Glomerular visceral epithelial cell (primary cell): ENCODE measurements at regions not wholly inside any gene's neighbourhood (a gene's known extent, or its start where the extent isn't known, plus 50 kb on each side); places are given as distances from the start of the nearest gene placed in this dataset.

ENCODE experiments used
- DNase-seq: peaks from one replicate; pipeline ENCODE4 v3.0.0-alpha.2; 2016; ENCODE audit errors: extremely low spot score

DNA sequence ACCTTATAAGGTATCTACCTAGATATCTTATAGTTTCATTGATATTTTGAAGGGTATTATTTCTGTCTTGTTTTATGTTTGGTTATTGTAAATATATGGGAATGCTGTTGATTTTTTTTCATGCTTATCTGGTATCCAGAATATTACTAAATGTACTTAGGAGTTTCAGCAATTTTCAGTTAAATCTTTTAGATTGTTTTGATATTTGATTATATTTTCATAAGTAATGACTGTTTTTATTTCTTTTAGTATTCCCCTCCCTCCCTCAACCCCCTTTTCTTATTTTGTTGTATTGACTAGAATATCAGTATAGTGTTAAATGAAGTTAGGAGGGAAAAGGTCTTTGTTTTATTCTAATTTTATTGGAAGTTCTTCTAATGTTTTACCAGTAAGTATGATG is 344.4 kb upstream of the PROX1 start:
- DNase-seq = no peak

DNA sequence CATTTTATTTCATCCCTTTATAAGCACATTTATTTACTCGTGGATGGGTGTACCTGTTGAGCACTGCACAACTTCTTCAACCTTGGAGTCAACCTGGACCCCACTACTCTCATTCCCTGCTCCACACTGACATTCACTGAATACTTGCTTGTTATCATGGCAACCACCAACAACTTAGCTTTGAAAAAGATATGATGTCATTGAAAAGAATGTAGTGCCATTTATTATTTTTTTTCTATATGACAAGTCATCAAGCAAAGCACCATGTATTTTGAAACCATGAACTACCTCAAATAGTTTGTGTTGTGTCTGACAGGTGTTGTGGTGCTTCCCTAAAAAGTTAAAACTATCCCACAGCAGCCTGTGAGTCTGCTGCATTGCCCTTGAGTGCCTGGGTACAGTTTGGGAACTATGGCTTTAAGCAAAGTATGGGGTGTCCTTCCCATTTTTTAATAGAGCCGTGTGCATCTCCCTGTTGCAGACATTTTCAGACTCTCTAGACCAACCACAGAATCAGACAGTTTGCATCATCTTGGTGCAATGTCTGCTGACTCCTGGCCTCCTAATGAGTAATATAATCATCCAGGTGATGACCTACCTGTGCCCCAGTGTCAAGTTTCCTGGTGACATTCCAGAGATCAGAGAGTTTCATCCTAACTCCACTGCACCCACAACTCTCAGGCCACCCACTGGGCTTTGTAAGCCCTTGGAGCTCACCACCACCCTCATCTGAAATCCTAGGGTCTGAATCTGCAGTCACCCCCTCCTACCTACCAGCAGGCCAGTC is 339.7 kb upstream of the PROX1 start:
- no peak for DNase-seq

DNA sequence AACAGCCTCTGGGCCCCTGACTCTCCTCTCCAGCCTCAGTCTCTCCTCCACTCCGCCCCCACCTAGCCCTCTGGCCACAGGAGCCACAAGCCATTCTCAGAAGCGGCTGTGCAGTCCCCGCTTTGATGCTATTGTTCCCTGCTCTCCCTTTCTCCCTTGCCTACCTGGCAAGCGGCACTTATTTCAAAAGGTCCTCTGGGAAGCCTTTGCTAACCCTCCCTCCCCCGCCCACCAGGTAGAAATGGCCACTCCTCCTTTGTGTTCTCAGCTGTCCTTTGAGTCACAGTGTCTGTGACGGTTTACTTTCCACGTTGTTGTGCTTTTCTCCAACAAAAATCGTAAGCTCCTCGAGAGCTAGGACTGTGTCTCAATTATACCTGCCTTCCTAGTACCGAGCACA is 338.4 kb upstream of the PROX1 start:
- DNase-seq = no peak

DNA sequence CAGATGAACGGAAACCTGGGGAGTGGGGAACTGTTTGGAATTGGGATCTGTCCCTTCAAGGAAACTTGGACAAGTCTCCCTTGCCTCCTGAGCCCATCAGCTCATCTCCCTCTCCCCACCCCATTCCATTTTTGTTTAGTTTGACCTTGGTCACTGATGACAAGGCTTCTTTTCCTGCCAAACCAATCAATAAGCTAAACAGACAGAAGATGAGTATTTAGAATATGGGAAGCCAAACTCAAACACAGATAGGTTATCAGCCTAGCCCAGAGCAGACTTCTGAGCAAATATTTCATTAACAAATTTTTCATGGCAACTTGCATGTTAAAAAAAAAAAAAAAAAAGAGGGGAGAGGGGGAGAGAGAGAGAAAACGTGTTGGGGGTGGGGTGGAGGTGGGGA is 337.2 kb upstream of the PROX1 start:
- no peak for DNase-seq

DNA sequence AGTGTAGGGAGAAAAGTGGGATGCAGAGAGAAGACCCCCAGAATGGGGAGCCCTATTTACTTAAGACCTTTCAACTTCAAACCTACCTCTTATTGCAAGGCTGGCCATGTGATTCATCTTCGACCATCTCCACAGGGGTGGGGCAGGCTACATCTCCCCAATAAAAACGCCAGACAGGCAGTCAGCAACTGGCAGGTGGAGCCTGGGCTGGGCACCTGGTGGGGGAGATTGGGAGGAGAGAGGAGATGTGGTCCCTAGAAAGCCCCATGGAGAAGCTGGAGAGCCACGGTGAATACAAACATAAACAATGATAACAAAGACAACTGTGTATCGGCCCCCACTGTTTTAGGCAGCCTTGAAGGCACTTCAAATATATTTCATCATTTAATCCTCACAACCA is 336.7 kb upstream of the PROX1 start:
- no peak for DNase-seq

DNA sequence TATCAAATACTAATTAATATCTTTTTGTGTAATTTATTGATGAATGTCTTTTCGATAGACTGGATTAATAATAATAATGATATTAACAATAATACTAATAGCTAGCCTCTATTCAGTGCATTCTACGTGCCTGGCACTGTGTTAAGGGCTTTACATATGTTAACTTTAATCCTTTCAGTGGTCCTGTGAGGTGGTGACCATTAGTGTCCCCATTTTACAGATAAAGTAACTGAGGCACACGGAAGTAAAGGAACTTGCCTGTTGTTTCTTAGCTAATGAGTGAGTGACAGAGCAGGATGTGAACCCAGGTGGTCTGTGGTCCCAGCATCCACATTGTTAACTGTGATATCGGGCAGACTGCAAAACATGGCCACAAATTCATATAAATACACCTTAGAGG is 335.7 kb upstream of the PROX1 start:
- DNase-seq = no peak

DNA sequence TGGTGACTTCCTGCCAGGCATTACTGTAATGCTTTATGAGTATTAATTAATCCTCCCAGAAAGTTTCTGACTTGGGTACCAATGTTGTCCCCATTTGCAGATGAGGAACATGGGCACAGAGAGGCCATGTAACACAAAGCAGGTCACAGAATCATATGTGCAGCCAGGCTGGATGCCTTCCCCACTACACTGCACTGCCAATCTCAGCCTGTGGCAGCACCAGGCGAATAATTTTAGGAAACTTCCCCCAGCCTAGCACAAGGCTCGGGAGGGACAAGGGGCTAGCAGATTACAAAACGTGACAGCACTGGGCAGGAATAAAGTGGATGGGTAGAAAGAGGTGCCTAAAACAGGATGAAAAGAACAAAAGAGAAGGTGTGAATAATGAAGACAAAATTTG is 331.7 kb upstream of the PROX1 start:
- no peak for DNase-seq

DNA sequence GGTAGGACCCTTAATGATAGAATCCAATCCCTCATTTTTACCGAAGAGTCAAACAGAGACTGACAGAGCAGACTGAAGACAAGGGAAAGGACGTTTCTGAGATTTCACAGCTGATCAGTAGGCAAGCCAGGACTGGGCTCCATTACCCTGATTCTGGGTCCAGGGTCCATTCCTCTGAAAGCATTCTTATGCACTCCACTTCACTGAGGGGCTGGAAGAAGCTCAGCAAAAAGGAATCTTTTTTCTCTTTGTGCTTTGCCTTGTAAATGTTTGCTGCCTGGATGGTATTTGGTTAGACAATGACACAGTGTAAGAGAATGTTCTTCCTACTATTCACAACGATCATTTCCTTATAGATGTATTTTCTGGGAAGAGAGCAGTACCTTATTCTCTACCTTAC is 331.3 kb upstream of the PROX1 start:
- DNase-seq = no peak

DNA sequence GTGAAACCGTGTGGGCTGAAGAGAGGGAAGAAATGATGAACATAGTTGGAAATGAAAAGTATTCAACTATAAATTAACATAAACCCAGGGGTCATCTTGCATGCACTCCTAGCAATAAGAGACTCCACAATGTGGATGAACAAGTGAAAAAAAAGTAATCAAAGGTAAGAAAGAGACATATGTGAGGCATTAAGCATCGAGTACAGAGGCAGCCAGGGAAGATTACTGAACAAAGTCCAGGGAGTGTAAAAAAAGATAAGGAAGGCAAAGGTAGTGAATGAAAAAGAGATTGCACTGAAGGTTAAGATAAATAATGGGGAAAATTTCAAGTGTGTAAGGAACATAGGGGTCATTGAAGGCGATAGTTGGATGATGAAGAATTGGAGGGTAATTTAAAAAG is 330.8 kb upstream of the PROX1 start:
- DNase-seq = no peak

DNA sequence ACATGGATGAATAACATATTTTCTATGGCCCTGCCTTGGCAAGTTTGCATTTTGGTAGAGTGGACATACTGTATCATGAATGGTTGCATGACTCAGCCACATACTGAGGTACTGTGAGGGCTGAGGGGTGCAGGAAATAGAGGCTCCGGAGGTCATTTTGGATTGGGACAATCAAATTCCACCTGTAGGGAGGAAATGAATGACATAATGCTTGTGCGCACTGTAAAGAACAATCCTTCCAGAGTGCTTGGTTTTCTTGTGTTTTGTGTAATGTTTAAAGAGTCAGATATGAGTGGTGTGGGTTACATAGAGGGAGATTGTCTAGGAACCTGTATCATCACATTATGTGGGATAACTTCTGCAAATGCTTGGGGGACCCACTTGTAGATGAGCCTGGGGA is 329.9 kb upstream of the PROX1 start:
- no peak for DNase-seq

DNA sequence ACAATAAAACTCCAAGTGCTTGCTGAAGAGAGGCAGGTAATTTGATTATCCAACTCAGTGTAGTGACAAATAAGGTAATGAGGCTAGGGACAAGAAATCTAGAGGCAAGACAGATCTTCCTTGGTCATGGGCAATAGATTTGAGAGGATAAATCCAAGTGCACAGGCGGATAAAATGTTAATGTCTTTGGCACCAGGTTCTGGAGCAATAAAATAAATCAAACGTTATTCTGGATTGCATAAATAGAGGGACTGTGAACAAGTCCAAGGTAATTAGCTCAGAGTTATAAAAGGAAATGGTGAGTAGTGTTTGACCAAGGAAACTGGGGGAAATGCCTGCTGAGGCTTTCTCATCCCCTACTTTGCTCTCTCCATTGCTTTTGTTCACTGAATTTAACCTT is 329.3 kb upstream of the PROX1 start:
- no peak for DNase-seq

DNA sequence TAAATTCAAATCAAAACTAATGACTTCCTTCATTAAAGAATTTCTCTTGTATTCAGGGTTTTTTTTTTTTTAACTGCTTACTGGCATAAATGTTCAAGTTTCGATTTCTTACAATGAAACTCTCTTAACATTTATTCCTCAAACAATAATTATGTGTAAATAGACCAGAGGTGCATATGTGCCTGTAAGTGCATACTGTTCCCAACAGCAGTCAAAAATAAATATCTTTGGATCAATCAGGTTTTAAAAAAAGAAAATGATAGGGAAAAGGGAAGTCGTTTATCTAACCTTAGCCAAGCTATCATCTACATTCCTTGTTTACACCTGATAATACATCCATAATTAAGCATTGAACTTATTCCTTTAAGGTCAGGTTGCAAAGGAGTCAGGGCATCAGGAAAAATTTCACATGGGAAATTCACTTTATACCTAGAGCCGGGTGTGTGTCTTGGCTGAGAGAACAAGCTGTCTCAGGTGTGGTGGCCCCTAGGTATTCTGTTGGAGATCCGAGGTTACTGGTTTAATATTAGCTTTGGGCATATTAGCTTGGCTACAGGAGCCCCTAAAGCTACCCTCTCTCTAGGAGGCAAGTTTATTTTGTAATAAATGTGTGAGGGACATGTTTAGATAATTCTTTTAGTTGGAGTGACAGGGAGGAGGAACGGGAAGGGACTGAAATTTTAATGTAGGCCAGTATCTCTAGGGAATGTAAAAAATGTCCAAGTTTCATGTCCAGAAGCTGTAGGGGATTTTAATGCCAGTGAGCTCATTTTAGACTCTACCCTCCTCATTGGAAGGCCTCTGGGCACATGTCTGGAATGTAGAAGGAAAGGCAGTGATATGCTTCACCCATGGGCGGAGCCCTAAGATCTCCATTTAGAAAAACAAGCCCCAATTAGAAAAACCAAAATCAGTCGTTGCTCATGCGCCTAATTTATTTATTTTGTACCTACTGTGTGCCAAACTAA is 327.9 kb upstream of the PROX1 start:
- no peak for DNase-seq

DNA sequence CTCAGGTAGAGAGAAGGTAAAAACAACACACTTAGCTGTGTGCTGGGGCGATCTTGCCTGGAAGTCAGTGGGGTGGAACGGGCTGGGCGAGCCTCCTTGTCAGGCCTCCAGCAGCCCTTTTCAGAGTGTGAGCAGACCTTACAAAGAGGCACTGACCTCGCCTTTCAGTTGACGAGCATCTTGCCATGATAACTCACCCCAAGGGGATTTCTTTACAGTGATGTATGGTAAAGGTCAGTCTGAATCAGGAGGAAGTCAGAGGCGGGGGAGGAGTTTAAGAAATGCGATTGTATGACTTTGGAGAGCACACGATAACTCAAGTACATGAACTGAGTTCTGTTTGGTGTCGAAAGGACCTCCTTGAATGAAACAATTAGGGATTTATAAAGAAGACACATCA is 326.5 kb upstream of the PROX1 start:
- no peak for DNase-seq

DNA sequence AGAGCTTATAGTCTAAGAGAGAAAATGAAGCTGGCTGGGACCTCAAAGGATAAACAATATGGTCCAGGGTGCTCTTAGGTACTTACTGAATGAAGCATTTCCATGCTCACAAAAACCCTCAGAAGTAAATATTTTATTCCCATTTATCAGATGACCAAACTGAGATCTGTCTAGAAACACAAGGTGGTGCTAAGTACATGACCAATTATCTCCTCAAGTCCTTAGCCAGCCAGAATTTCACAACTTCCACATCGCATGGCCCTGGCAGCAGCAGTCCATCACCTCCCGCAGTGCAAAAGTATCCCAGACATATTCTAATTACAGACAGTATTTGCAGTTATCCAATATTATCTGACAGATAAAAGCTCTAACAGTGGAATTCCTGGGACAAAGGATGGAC is 321.7 kb upstream of the PROX1 start:
- DNase-seq = no peak

DNA sequence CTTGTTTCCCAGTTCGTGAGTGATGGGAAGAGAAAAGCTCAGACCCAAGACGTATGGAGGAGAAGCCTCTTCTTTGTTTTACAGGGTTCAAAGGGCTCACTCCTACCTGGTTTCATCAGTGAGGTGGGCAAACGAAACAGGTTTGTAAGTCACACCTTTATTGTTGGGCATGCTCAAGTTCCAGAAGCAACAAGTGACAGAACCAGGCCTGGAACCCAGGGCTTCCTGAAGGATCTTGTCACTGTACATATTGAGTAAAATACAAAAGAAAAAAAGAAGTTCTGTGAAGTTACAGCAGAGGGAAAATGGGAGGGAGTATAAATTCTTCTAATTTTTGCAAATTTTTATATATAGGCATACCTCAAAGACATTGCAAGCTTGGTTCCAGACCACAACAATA is 320.9 kb upstream of the PROX1 start:
- no peak for DNase-seq

DNA sequence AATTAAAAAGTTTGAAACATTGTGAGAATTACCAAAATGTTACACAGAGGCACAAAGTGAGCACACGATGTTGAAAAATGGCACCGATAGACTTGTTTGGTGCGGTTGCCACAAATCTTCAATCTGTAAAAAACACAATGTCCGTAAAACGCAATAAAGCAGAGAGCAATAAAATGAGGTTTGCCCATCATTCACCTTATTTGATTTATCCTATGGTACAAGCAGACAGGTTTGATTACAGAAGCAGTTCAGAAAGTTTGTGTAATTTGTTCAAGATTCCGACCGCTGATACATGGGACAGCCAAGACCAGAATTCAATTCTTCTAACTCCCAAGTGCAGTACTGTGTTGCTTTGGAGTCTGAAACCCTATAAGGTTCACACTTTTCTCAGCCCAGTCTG is 318.3 kb upstream of the PROX1 start:
- DNase-seq = no peak

DNA sequence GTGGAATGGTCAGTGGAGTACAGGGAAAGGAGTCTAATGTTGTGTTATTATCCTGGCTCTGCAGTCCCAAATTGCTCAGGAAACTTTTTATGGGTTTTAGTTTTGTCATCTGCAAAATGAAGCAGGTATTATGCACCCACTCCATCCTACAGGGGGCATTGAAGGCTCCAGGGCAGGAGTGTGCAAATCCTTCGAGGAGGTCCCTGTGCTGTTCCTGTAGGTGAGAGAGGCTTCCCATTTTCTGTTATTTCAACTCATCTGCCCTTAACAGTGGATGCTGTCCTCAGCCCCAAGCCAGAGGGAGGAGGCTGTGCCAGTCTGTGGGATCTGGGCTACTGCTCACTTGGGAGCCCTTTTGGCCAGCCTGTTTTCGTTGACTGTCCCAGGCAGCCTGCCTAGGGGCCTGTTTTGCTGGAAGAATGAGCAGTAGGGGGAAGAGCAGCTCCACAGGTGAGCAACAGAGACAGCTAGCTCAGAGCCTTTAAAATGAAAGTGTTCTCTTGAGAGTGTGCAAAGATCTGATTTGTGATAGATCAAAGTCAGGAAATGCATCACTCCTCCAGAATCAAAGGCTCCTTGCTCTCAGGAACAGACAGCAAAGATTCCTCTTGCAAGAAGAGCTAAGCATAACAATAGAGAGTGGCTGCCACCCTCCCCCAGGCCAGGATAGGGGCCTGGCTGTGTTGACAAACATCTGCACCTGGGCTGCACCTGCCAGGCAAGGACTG is 317.6 kb upstream of the PROX1 start:
- no peak for DNase-seq

DNA sequence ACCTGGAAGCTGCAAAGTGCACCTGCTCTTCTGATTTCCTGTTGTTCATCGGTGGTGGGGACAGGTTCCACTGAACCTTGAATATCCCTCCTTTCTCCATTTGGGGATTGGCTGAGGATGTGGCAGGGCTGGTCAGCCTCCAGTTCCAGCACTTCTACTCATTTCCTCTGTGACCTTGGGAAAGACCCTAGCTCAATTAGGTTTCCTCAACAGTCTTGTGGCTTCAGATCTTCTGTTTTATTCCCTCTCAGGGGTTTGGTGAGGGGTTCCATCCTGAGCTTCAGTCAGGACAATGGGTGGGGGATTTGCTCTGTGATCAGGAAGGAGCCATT is 317.1 kb upstream of the PROX1 start:
- DNase-seq = no peak

DNA sequence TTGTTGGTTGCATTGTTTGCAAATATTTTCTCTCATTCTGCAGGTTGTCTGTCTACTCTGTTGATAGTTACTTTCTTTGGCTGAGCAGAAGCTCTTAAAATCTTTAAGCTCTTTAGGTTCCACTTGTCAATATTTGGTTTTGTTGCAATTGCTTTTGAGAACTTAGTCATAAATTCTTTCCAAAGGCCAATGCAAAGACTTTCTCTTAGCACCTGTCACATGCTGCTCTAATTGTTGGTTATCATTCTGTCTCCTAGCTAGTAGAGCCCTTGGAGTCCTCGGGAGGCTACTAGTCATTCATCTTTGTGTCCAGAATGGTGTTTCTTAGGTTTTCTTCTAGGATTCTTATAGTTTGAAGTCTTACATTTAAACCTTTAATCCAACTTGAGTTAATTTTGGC is 312.7 kb upstream of the PROX1 start:
- no peak for DNase-seq

DNA sequence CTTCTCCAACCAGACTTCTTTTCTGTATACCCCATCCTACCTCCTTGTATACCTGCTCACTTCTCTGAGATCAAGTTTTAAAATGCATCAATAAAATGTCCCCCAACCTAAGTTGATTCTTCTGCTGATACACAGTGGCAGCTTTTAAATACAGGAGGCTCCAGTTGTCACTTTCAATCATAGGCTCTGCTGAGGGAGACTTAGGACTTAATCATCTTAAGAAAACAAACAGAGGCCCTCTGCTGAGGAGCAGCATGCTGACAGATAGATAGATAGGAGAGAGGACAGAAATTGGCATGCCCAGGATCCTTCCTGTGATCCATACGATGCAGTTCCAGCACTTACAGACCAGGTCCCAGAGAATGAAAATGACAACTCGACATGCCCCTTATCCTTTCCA is 311.0 kb upstream of the PROX1 start:
- no peak for DNase-seq

DNA sequence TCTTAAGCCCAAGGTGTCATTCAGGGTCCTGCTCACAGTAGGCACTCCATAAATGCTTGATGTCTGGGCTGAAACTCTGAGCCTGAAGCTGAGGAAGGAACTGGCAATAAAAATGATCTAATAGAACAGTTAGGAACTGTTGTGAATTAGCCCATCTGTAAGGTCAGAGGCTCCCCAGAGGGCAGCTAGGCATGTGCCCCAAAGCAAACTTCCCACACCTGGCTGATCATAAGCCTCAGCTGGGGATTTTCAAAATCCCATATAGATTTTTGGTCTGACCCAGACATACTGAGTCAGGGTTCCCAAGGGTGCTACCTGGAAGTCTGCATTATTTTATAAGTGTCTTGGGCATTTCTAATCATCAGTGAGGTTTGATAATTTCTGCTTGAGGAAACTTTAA is 309.4 kb upstream of the PROX1 start:
- DNase-seq = no peak

DNA sequence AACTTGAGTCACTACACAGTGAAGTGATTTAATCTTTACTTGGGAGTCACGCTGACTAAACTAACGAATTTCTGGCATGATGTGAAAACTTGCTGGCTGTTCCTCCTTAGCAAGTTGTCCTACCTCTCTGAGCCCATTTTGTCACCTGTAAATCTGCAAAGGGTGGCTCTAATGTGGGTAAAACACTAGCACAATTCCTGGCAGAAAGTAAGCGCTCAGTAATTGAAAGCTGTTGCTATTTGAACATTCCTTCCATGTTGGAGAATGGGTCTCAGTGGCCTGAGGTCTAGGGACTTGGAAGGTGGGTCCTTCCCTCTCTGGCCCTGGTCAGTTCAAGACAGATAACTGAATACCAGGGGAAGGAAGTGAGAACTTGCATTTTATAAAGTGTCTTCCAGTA is 309.0 kb upstream of the PROX1 start:
- DNase-seq = no peak

DNA sequence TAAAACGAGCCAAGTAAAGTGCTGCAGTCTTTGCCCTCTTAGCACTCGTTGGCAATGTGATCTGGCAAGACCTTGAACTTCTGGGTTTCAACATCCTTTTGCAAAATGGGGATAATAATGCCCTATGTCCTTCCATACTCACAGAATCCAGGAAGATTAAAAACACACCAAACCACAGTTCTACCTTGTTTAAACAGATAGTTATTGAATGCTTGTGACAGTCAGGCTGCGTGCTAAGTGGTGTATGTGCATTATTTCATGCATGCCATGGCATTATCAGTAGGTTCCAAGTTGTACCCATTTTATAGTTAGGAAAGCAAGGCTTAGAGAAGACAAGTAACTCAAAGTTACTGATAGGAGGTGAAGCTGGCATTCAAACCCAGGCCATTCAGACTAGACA is 308.6 kb upstream of the PROX1 start:
- DNase-seq = no peak
